ENCODE measurements at regions not wholly inside any gene's neighbourhood (a gene's known extent, or its start where the extent isn't known, plus 50 kb on each side); places are given as distances from the start of the nearest gene placed in this dataset.

DNA sequence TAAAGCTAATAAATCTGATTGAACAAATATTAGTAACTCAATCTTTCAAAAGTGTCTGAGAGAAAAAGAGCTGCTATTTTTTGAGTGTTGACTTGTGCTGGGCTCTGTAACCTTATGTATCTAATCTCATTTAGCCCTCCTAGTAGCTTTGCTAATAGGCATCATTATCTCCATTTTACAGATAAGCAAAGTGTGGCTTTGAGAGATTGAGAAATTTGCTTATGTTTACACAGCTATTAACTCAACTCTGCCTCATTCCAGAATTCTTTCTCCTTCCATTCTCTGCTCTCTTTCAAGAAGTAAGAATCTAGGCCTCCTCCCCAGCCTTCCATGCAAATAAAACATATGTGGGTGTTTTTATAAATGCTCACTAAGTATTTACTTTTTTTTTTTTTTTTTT is 137.8 kb downstream of the GATA3 start:
- TF ChIP-seq CTCF (IDR thresholded peaks at IDR 0.05 in 2 of 3, conservative IDR thresholded peaks at IDR 0.05 in 1 of 3; ENCODE audit: control insufficient read depth in 2 of 3, extremely low read depth in 1 of 3, insufficient read depth in 1 of 3, low read depth in 3 of 3, low read length in 3 of 3) (no peak), ZNF687 (IDR thresholded peaks at IDR 0.05) (no peak), EED (IDR thresholded peaks at IDR 0.05; ENCODE audit: low read depth) (no peak), SPI1 (IDR thresholded peaks at IDR 0.05; ENCODE audit: borderline replicate concordance, insufficient read depth, low read depth, low read length) (no peak), NR2C1 (IDR thresholded peaks at IDR 0.05) (no peak), EZH2 (IDR thresholded peaks at IDR 0.05; ENCODE audit: borderline replicate concordance, control insufficient read depth, low read depth, low read length) (no peak), SP1 (IDR thresholded peaks at IDR 0.05; ENCODE audit: low read depth, low read length) (no peak), SMAD5 (IDR thresholded peaks at IDR 0.05; ENCODE audit: low read depth) (no peak), JUND (IDR thresholded peaks at IDR 0.05; ENCODE audit: low read depth, low read length) (no peak), CREB1 (IDR thresholded peaks at IDR 0.05; ENCODE audit: low read depth) (no peak), HDAC2 (IDR thresholded peaks at IDR 0.05) (no peak), ESRRA (IDR thresholded peaks at IDR 0.05; ENCODE audit: low read length) (no peak), CEBPB (IDR thresholded peaks at IDR 0.05; ENCODE audit: borderline replicate concordance in 1 of 2, low read depth in 2 of 2, low read length in 2 of 2) (no peak)
